GM23248 (cell line): ENCODE measurements at regions not wholly inside any gene's neighbourhood (a gene's known extent, or its start where the extent isn't known, plus 50 kb on each side); places are given as distances from the start of the nearest gene placed in this dataset.
A peak's percentile ranks its signal among the peaks of the same experiment; 100 is the strongest.

Source experiments
- DNase-seq: peaks from one replicate; pipeline ENCODE4 v3.0.0-alpha.2; 2015
- H2AFZ ChIP-seq: fragments of 200-600 bp; sonication (generic); 2 replicates; pipeline ENCODE4 v1.6.1; 2016; ENCODE audit warnings: antibody characterized with exemption
- H3F3A ChIP-seq: fragments of 200-600 bp; sonication (generic); 2 replicates; pipeline ENCODE4 v1.6.1; 2016; ENCODE audit warnings: mild to moderate bottlenecking, antibody characterized with exemption, mixed run types; ENCODE audit not compliant: insufficient read depth
- H3K27ac ChIP-seq: fragments of 200-600 bp; sonication (generic); 2 replicates; pipeline ENCODE4 v1.5.1; 2016; ENCODE audit warnings: mild to moderate bottlenecking
- H3K27me3 ChIP-seq: fragments of 200-600 bp; sonication (generic); replicated peaks from 2 replicates; pipeline ENCODE4 v1.6.1; 2016; ENCODE audit warnings: mild to moderate bottlenecking; ENCODE audit not compliant: insufficient read depth
- H3K36me3 ChIP-seq: fragments of 200-600 bp; sonication (generic); 2 replicates; pipeline ENCODE4 v1.6.1; 2016; ENCODE audit warnings: low read depth, mild to moderate bottlenecking
- H3K4me1 ChIP-seq: fragments of 200-600 bp; sonication (generic); 2 replicates; pipeline ENCODE4 v1.6.1; 2016; ENCODE audit warnings: mild to moderate bottlenecking; ENCODE audit not compliant: insufficient read depth
- H3K4me2 ChIP-seq: fragments of 200-600 bp; sonication (generic); one replicate; pipeline ENCODE4 v1.6.1; 2016; ENCODE audit warnings: mild to moderate bottlenecking; ENCODE audit not compliant: unreplicated experiment
- H3K4me3 ChIP-seq: fragments of 200-600 bp; sonication (generic); 2 replicates; pipeline ENCODE4 v1.5.1; 2016; ENCODE audit warnings: mild to moderate bottlenecking
- H3K79me2 ChIP-seq: fragments of 200-600 bp; sonication (generic); 2 replicates; pipeline ENCODE4 v1.6.1; 2016; ENCODE audit warnings: mild to moderate bottlenecking; ENCODE audit not compliant: insufficient read depth
- H3K9ac ChIP-seq: fragments of 200-600 bp; sonication (generic); 2 replicates; pipeline ENCODE4 v1.6.1; 2016; ENCODE audit warnings: mild to moderate bottlenecking
- H3K9me2 ChIP-seq: fragments of 200-600 bp; sonication (generic); 2 replicates; pipeline ENCODE4 v1.6.1; 2016; ENCODE audit warnings: mixed run types, mild to moderate bottlenecking, moderate library complexity; ENCODE audit not compliant: insufficient read depth
- H3K9me3 ChIP-seq: fragments of 200-600 bp; sonication (generic); one replicate; pipeline ENCODE4 v1.6.1; 2017; ENCODE audit warnings: low read depth
- H4K20me1 ChIP-seq: fragments of 200-600 bp; sonication (generic); 2 replicates; pipeline ENCODE4 v1.6.0; 2016; ENCODE audit not compliant: insufficient read depth
- EZH2 ChIP-seq: fragments of 200-600 bp; sonication (generic); IDR thresholded peaks from 2 replicates; pipeline ENCODE4 v1.6.1; 2018; ENCODE audit warnings: antibody characterized with exemption, mild to moderate bottlenecking; ENCODE audit not compliant: insufficient read depth, poor library complexity, severe bottlenecking
- EZH2phosphoT487 ChIP-seq: fragments of 200-600 bp; sonication (generic); IDR thresholded peaks from 2 replicates; pipeline ENCODE4 v1.6.1; 2018; ENCODE audit warnings: antibody characterized with exemption, moderate library complexity, mild to moderate bottlenecking, low read depth; ENCODE audit not compliant: insufficient read depth
- WGBS, 2 experiments: methylation state at CpG; one replicate each; pipeline ENCODE4 v1.1.6; 2015 to 2017; ENCODE audit warnings: low lambda C conversion rate in 2 of 2, low coverage in 1 of 2; ENCODE audit errors: missing lambda C conversion rate in 2 of 2; 5-methylcytosine and 5-hydroxymethylcytosine counted together
- in situ Hi-C: fragments of 300-500 bp; cut with MboI; formaldehyde crosslinking; loops from 2 replicates; pipeline ENCODE4 v1.15.0; 2020

DNA sequence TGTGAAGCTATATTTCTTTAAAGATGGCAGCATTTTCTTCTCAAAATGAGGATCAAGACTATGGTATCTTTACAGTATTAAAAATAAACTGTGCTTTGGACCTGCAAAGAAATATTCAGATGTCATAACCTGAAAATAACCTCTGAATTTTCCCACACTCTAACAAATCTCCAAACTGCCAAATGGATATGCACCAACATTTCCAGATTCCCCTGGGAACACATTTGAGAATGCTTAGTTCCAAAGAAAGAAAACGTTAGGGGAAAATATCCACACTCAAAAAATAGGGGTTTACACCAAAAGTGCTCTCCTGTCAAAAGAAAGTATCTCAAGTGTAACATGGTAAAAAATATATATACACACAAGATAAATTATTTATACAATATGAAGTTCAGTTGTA, 69.1 kb upstream of the ARHGAP29 start:
- in situ Hi-C loops = no loop called here
- peaks cover 25% of the 10 kb centered on the region for H3F3A ChIP-seq
- TF ChIP-seq EZH2 = no peak
- no peak for TF ChIP-seq EZH2phosphoT487
- no peaks in the 10 kb centered on the region for H4K20me1 ChIP-seq
- no peaks in the 10 kb centered on the region for H3K36me3 ChIP-seq
- H3K9me3 ChIP-seq = no peaks in the 10 kb centered on the region
- no peaks in the 10 kb centered on the region for H3K9me2 ChIP-seq
- H3K4me2 ChIP-seq = no peak overlapping the region
- peaks cover 30% of the 10 kb centered on the region for H3K4me1 ChIP-seq
- no peaks in the 10 kb centered on the region for H3K79me2 ChIP-seq
- H2AFZ ChIP-seq = no peak overlapping the region
- no peak for DNase-seq
- H3K27ac ChIP-seq = no peak overlapping the region
- WGBS, 2 experiments = 19% methylated on average over 1 of the region's 1 CpG
- no peak overlapping the region for H3K9ac ChIP-seq
- no peaks in the 10 kb centered on the region for H3K27me3 ChIP-seq
- H3K4me3 ChIP-seq = no peak overlapping the region

- WGBS, 2 experiments = 66 to 71% methylated on average over 1 of the region's 1 CpG
- H3K4me1 ChIP-seq = peaks cover 38% of the 10 kb centered on the region
- in situ Hi-C loops = no loop called here
Measured at GRCh38 chr1:94305704-94306103, 68.3 kb upstream of the ARHGAP29 start.

DNA sequence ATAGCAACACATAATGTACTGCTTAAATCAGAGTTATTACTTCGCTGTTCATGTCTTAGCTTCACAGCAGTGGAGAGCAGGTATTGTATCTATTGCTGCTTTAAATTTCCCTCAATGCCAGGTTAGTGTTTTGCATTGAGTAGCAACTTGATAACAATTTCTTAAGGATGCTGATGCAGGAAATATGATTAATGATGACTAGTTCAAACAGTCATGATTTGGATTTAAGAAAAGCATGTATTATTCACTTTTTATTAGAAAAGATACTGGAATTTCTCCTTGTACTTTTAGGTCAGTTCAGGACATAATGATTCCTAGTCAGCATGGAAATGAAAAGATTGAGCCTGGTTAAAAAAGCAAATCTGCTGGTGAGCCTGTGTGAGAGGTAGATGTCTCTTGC, 67.2 kb upstream of the ARHGAP29 start:
- in situ Hi-C loops = no loop called here
- peak; percentile 53 for DNase-seq

More at GRCh38 chr1:94305704-94306103, 68.3 kb upstream of the ARHGAP29 start:
- no peaks in the 10 kb centered on the region for H3K79me2 ChIP-seq
- H3K36me3 ChIP-seq = no peaks in the 10 kb centered on the region
- H3K9me3 ChIP-seq = no peaks in the 10 kb centered on the region
- no peaks in the 10 kb centered on the region for H3K9me2 ChIP-seq
- H3K27me3 ChIP-seq = no peaks in the 10 kb centered on the region
- peak; percentile 81 for DNase-seq
- peak overlapping the region; percentile 38; the same call in 1 of the 2 replicates for H3K27ac ChIP-seq
- H3K4me3 ChIP-seq = no peak overlapping the region
- H3F3A ChIP-seq = peaks cover 33% of the 10 kb centered on the region
- H3K9ac ChIP-seq = no peak overlapping the region
- TF ChIP-seq EZH2phosphoT487 (peak; percentile 97), EZH2 (no peak)
- H3K4me2 ChIP-seq = peak overlapping the region; percentile 60
- H2AFZ ChIP-seq = no peak overlapping the region
- no peaks in the 10 kb centered on the region for H4K20me1 ChIP-seq

DNA sequence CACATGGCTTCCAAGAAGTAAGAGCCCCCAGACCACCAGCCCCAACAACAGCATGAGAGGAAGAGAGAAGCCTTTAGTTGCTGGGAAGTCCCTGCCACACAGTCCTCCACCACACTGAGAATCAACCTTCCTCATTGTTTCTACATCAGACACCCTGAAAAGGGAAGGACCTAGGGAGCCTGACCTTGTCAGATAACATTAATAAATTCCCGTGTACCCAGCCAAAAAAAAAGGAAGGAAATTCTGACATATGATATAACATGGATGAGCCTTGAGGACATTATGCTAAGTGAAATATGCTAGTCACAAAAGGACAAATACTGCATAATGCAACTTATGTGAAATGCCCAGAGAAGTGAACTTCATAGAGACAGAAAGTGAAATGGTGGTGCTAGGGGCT, 65.6 kb upstream of the ARHGAP29 start:
- 0 out of 2 replicates have a peak, but pooled peaks cover 4% of the 10 kb centered on the region for H3K9me2 ChIP-seq
- peaks cover 64% of the 10 kb centered on the region for H3K4me1 ChIP-seq
- WGBS, 2 experiments = 64 to 74% methylated on average over 1 of the region's 1 CpG
- peaks cover 60% of the 10 kb centered on the region for H3F3A ChIP-seq
- H3K9ac ChIP-seq = no peak overlapping the region
- no peak overlapping the region for H3K4me3 ChIP-seq
- no peaks in the 10 kb centered on the region for H4K20me1 ChIP-seq
- no peaks in the 10 kb centered on the region for H3K79me2 ChIP-seq
- in situ Hi-C loops = no loop called here
- TF ChIP-seq EZH2phosphoT487 = no peak
- TF ChIP-seq EZH2 = no peak
- no peak overlapping the region for H3K4me2 ChIP-seq
- no peak overlapping the region for H3K27ac ChIP-seq
- no peaks in the 10 kb centered on the region for H3K9me3 ChIP-seq
- no peaks in the 10 kb centered on the region for H3K27me3 ChIP-seq
- no peak overlapping the region for H2AFZ ChIP-seq
- DNase-seq = no peak
- H3K36me3 ChIP-seq = no peaks in the 10 kb centered on the region

More for the DNA sequence above, 67.2 kb upstream of the ARHGAP29 start:
- H3F3A ChIP-seq = peaks cover 45% of the 10 kb centered on the region
- no peak for TF ChIP-seq EZH2
- TF ChIP-seq EZH2phosphoT487 = no peak
- H3K27me3 ChIP-seq = no peaks in the 10 kb centered on the region
- H3K9me2 ChIP-seq = no peaks in the 10 kb centered on the region
- no peaks in the 10 kb centered on the region for H3K79me2 ChIP-seq
- peak overlapping the region; percentile 43 for H3K27ac ChIP-seq
- no peak overlapping the region for H3K4me3 ChIP-seq
- H3K9me3 ChIP-seq = no peaks in the 10 kb centered on the region
- no peak overlapping the region for H2AFZ ChIP-seq
- H3K4me2 ChIP-seq = peak overlapping the region; percentile 60
- 97 to 100% methylated on average over 1 of the region's 1 CpG for WGBS, 2 experiments
- peaks cover 49% of the 10 kb centered on the region for H3K4me1 ChIP-seq
- no peaks in the 10 kb centered on the region for H3K36me3 ChIP-seq
- H3K9ac ChIP-seq = no peak overlapping the region
- H4K20me1 ChIP-seq = no peaks in the 10 kb centered on the region

- Histone ChIP-seq H3K9ac (no peak overlapping the region), H3K9me2 (0 out of 2 replicates have a peak, but pooled peaks cover 4% of the 10 kb centered on the region), H4K20me1 (no peaks in the 10 kb centered on the region), H3K79me2 (no peaks in the 10 kb centered on the region), H3K27me3 (no peaks in the 10 kb centered on the region), H3K4me3 (no peak overlapping the region), H2AFZ (no peak overlapping the region), H3K27ac (no peak overlapping the region), H3K4me1 (peaks cover 66% of the 10 kb centered on the region), H3K4me2 (no peak overlapping the region), H3K9me3 (no peaks in the 10 kb centered on the region), H3F3A (peaks cover 66% of the 10 kb centered on the region), H3K36me3 (no peaks in the 10 kb centered on the region)
- 98% methylated on average over 6 of the region's 6 CpGs for WGBS, 2 experiments
- no peak for TF ChIP-seq EZH2
- no peak for TF ChIP-seq EZH2phosphoT487
- in situ Hi-C loops = no loop called here
- no peak for DNase-seq
Measured at GRCh38 chr1:94302497-94302896, 65.1 kb upstream of the ARHGAP29 start.
